Left renal pelvis (tissue), 4 donors: ENCODE measurements at regions not wholly inside any gene's neighbourhood (a gene's known extent, or its start where the extent isn't known, plus 50 kb on each side); places are given as distances from the start of the nearest gene placed in this dataset.
"Not testable (repeated sequence)": the region's sequence is repeated elsewhere in the genome, so short reads cannot be mapped to it uniquely, and the experiment has no call there.

Experiments
- DNase-seq, 4 donors: peaks; one replicate each; pipeline ENCODE4 v3.0.0-alpha.2; 2013; ENCODE audit warnings: low read depth in 4 of 4, low spot score in 3 of 4

DNA sequence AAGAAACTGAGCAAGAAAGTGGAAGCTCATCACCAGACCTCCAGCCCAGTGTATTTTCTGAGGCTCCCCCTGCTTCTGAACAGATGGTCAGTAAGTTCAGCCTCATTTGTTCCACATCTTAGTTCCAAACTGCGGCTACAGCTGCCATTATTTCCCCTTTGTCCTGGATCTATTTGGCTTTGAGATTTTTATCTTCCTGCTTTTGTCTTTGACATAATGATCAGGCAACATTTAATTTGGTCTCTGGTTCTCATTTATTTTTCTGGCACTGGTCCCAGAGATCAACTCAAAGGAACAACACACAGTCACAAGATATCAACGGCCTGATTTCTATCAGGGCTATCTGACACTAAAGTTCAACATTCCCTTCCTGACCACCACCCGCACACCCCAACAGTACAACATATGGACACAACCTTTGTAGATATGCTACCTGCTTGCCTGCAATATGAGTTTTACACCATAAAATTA, 137.5 kb downstream of the FAM76B start:
- no peak for DNase-seq

DNA sequence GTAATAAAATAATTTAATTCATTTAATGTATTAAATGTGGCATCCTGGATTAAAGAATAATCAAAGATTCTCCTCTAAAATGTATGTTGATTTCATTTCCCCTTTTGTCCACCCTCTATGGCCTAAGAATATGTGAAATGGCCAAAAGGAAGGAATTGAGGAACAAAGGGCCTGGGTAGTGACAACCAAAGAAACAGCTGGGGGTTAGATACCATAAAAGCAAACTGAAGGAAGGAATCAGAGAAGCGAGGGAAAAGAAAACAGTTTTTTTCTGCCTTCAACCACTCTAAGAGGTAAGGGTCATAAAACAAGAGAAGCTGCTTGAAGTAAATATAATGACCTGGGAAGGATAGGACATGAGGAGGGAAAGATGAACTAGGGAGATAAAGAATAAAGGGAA, 139.3 kb downstream of the FAM76B start:
- no peak for DNase-seq

DNA sequence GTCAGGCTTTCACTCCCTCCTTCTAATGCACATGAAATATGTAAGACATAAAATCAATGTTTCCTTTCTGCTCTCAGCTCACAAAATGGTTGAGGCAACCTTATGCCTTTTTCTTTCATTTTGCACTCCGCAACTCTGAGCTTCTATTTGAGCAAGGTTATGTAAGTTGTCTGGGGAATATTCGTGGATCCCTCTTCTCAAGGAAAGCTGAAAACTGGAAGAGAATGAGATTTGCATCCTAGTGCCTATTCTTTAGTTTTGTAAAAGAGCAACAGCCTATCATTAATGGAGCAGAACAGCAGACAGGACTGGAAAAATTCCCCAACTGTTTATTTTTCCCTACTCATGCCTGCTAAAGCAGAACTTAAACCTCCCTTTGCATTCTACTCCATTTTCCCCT, 141.7 kb downstream of the FAM76B start:
- DNase-seq, result no peak

DNA sequence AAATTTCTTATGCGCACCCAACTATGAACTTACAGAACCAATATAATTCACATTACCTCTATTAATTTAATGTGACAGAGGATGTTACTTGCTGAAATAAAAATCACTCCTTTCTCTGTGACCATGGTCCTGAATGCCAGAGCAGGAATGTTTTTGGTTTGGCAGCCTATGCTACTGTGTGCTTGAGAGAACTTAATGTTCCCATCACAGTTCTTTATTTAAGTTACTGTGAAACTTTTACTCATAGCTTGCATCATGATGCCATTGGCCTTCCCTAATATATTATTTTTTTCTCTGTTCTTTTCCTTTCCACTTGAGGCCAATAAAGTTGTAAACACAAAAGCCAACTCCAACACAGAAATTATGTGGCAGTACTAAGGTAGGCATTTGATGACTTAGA, 142.2 kb downstream of the FAM76B start:
- DNase-seq, result no peak

DNA sequence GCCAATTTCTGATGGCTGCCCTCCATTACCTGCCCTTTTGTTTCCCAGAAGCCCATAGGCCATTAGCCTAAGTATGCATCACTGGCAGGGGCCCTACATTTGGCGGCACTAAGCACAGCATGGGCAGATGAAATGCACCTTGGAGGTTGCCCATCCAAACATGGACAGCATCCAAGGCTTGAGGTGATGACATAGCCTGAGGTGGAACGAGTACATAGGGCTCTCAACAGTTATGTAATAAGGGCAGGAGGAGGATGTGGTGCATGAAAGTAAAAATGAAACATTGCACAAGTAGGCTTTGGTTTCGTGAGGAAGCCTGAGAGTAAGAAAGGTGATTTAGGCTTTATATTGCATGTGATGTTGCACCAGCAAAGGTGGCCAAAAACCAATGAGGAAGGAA, 148.1 kb downstream of the FAM76B start:
- DNase-seq, result no peak

DNA sequence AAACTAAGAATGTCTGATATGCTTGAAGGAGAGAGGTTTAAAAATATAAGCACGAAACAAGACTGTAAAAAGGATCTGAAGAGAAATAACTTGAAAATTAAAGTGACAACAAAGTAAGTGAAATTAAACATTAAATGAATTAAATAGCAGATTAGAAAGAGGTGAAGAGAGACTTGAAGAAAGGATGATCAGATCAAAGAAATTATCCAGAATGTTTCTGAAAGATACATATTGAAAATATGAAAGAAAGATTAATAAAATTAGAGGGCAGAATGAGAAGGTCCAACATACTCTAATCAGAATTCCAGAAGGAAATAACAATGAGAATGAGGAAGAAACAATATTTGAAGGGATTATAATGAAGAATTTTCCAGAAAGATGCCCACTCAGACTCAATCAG, 151.1 kb downstream of the FAM76B start:
- DNase-seq, result no peak

DNA sequence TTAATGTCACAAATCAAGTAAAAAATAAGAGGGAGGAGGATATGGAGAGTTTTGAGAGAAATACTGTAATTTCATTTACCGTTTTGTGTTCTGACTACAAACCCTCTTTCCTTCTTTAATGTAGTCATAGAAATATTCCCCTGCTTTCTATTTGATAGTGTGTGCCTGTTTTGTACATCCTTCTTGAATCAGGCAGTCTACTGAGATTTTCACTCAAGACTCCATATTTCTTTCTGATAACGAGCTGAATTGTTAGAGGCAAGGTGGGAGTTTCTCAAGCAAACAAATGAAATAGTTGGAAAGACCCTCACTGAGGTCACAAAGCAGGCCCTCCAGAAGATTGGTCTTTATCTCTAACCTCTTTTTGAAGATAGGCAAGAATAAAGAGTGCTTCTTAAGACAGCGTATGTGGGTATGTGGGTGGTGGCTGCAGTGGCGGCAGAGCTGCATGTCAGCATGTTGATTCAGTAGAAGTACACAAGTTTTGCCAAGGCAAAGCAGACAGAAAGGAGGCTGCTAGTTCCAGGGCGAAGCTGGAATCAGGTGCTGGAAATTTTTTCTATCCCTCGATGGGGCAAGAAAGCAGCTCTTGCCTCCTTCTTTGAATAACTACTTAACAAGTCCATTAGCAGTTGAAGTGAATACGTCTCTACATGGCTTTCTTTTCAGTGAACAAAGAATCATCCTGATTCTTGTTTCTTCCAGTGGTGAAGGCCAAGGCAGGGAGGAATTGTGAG, 164.2 kb downstream of the FAM76B start:
- DNase-seq, result no peak

DNA sequence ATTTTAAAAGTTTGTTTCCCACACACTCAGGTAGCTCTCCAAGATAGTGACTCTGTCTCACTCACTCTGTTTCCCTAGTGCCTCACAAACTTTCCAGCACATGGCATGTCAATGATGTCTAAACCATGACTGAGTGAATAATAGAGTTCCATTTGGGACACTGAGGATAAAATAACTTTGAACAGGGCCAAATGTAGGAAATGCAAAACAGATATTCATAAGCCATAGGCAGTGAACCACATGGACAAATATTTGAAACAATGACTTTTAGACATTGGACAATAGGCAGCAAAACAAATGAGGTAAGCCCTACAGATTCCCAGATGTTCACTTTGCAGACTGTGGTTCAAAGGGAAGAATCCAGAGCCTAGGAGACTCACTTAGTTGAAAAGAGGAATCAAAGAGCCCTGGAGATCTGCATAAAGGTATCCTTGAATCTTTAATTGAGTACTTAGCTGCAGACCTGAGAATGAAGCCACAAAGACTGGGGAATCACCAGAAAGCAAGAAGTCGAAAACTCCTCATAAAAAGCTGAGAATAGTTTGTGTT, 173.3 kb downstream of the FAM76B start:
- no peak for DNase-seq

DNA sequence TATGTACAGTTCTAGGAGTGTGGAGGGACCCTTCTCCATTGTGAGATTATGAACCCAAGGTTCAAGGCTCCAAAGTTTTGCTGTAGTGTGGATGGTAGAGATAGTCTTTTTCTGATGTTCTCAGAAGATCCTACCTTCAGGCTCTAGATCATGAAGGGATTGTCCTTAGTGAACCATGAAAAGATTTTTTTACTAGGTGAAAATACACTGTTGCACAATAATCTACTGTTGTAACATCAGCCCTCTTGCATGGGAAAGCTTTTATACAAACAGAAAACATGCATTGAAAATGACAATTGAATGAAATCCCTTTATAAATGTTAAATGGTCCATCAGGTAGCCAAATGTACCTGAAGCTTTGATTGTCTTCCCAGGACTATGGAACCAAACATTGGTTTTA, 177.8 kb downstream of the FAM76B start:
- DNase-seq, result no peak

DNA sequence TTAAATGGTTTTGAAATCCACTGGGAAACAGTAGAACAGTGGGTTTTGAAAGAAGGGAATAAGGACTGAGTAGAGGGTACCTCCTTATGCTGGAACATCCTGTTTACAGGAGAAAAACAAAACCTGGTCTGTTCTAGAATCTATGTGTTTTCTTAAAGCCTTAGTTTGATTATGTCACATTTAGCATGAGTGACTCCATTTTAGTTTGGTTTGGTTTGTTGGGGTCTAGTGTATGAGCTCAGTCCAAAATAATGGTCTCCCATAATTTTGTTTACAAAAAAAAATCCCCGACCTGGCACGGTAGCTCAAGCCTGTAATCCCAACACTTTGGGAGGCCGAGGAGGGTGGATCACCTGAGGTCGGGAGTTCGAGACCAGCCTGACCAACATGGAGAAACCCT, 179.4 kb downstream of the FAM76B start:
- not testable (repeated sequence) for DNase-seq

DNA sequence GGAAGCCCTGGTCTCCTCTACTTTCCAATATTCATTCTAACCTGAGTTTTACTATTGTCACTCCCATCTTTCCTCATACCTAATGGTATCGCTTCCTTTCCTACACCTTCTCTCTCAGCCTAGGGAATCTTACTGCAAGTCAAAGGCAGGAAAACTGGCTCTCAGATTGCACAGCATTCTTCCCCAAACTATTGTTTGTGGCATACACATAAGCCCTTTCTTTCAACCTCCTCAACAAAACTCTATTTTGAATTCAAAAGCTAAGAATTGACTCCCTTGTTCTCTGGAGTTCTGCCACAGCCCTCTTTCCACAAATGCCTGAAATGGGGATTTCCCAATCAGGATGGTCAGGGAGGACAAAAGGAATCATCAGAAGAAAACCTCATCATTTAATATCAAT, 181.5 kb downstream of the FAM76B start:
- no peak for DNase-seq

DNA sequence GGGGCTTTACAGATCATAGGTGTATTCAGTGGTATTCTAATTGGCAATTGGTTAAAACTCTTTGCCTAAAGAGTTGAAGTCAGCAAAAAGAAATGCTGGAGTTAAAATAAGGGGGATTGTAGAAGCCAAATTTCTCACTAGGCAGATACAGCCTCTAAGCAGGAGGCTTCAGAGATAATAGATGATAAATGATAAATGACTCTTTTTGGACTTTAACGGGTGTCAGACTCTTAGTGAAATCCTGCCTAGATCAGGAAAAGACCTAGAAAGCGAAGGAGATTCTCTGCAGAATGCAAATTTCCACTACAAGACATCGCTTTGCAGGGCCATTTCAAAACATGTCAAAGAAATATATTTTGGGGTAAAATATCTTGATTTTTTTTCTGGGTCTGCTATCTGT, 182.8 kb downstream of the FAM76B start:
- DNase-seq, result no peak

DNA sequence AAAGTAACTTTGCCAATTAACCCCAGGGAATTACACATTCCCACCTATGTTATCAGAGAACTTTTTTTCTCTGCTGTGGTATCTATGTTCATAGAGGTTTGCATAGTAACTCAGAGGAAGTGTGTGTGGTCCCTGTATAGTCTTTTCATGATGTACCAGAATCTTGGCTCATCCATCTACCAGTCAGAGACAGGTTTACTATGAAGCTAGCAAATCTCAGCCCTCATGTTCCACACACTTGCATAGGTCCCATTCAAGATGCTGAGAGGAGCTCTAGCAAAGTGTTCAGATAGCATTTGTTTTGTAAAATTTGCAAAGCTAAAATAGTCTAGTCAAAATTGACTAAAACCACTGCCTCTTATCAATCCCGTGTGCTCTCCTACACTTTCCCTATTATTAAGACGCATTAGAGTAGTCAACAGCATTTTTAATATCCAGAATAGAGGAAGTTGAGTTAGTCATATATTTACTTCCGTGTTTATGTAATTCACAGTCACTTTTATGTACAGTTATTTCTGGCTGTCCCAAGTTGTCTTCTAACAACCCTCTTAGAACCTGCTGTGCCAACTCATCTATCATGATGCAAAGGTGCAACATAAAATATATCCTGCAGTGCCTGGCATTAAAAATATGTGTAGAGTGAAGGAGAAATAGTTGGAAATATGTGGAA, 184.2 kb downstream of the FAM76B start:
- DNase-seq, result no peak

DNA sequence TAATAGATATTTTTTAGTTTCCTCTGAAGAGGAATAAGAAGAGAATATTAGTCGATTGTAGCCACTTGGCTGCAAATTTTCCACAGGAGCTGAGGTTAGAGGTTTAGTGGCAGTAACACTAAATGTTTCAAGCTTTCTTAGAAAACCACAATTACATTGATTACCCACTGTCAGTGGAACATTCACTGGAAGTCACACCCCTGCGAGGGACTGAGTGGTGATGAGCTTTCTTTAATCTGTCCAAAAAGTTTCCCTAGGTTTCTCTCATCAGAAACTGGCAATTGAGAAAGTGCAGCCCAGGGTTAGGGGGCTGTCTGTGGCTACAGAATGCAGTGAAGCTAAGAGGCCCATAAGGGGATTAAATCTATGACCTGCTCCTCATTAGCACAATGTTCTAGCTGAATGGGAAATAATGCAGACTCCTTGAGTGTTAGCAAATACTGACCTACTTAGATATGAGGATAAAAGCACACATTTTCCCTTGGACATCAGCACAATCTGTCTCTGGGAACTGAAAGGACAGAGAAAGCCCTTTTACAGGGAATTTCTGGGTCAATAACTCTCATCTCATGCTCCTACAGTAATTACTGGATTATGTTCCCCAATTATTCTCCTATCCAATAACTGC, 189.5 kb downstream of the FAM76B start:
- DNase-seq, result no peak

DNA sequence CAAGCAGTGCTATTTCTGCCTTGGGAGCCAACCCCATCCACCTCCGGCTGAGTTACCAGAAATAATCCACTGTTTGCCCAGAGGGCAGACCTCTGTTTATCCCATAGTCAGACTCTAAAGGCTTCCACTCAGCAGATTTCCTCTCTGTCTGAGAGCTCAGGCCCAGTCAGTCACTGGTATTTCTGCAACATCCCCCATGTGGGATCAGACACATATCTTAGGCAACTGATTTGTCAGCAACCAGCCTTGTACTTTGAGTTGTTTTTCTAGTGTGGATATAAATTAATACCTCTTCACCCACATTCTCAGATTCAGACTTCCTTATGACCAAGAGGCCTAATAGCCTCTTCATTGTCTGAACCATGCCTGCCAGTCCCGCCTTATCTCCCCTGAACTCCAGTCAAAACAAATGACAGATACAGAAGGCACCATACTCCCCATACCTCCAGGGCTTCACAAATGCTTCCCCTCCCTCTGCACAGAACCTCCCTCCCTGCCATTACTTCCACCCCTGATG, 193.6 kb downstream of the FAM76B start:
- DNase-seq, result no peak

DNA sequence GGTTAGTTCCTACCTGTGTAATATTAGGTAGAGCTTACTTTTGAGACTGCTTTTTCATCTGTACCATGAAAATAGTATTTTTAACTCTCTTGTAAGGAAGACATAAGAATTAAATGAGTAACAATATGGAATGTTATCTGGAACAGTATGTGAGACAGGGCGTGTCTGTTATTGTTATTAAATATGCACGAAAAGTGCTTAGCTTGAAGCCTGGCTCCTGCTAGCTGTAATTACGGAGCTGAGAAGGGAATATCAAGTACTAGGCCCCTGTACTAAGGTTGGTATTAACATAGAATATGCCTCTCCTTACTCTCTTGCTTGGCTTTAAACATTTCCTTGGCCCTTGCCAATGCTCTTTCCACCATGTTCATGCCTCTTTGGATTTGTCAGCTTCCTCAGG, 194.0 kb downstream of the FAM76B start:
- DNase-seq, result no peak

DNA sequence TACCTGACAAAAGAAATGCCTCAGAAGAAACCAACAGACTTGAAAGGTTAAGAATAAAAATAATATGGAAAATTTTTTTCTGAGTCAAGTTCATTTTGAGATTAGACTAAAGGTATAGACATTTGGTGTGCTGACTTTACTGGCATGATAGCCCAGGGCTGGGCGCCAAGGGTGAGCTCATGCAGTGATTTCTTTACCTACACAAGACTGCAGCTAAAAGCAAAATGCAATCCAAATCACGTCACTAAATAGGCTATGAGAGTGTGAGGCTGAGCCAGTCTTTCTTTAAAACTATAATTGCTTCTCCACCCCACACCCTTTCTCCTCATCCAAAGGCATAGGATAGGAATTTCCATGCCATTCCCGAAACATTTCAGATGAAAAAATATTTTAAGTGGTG, 196.5 kb downstream of the FAM76B start:
- DNase-seq, result no peak

DNA sequence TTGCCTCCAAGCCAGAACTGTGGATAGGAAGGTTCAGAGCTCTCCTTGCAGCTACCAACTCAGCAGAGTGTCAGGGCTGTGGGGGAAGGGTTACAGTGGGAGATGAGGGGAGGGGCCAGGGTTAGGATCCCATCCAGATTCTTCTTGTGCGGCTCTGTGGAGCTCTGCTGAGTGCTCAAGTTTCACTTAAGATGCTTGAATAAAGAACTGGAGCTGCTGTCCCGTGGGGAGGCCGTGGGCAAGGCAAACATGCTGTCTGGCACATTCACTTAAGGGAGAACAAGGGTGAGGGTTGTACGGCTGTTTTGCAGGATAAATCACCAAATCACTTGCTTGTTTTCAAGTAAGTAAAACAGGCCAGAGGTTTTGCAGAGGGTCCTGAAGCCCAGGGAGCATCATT, 197.1 kb downstream of the FAM76B start:
- peak; percentile 3 to 24 (median 14) for DNase-seq

DNA sequence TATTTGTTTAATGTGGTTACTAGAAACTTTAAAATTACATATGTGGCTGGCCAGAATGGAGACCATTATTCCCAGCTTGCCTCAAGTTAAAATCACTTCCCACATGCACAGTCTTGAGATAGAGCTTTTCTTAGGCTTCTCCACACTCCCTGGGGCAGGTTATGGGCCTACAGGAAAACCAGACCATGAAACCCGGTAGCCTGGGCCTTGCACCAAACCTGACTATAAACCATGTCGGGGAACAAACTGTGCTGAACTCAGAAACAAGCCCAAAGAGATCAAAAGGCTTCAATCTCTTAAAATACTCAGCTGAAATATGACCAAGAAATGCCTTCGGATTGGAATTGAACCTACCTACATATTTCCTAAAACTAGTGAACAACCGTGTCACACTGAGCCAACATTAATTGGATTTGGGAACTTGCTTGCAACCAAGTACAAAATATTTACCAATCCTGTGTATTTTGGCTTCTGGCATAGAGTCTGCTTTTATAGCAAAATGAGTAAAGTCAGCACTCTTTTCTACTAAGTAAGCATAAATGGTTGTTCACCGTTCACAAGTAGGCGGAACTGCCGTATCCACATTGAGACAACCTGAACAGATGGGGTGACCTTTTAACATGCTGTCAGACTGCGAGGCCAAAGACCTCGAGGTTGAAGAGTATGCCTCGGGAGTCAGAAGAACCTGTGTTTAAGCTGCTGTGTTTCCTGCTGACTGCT, 199.5 kb downstream of the FAM76B start:
- no peak for DNase-seq

DNA sequence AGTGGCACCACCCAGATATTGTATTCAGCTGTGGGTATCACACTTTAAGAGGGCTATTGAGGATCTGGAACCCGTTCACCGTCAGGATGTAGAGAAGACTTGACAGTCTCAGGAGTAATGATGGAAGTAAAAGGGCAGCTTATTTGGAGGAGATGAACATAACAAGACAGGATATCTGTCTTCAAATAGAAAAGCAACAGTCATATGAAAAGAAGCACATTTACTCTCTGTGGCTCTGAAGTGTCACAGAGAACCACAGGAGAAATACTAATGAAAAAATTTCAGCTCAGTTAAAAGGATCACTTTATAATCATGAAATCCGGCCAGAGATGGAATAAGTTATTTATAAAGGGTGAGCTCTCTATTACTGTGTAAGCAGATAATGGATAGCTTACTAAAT, 200.8 kb downstream of the FAM76B start:
- no peak for DNase-seq

DNA sequence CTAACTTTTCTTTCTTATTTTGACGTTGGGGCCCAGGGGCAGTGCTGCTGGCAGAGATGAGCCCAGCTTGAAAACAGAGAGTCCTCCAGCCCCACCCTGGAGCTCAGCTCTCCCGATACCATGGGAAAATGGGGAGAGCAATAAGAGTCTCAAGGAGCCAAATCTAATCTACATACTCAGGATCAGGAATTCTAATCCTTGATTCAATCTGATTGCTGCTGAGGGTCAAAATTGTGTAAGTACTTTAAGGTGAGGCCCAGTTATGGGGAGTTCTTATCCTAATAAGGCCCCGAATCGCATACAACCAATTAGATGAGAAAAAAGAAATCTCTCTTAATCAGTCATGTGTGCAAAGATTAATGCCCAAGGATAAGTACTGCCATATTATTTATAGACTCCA, 202.9 kb downstream of the FAM76B start:
- no peak for DNase-seq
